K562 (cell line): ENCODE measurements at regions not wholly inside any gene's neighbourhood (a gene's known extent, or its start where the extent isn't known, plus 50 kb on each side); places are given as distances from the start of the nearest gene placed in this dataset.

Source experiments
- ATAC-seq: fragments of 200-7000 bp; cut with Tn5 transposase; 3 replicates; pipeline ENCODE4 v1.9.1; 2020; ENCODE audit warnings: moderate library complexity
- BruUV-seq: library from RNA; stranded (reverse); fragments of 400-500 nt; replicated peaks from 2 replicates; lab custom pipeline; 2021; lab: Mats Ljungman, UMichigan
- CTCF ChIA-PET: fragments of 300-600 bp; formaldehyde crosslinking; extraction: SDS; loops from one replicate; lab custom pipeline; 2021; ENCODE audit warnings: low intra/inter-chr PET ratio; lab: Yijun Ruan, JAX
- POLR2A ChIA-PET: fragments of 300-600, 350-650 bp; sonication (Branson Sonifier 250); formaldehyde crosslinking; extraction: SDS; loops from one replicate; lab custom pipeline; 2021; ENCODE audit warnings: antibody characterized with exemption, inconsistent platforms; lab: Yijun Ruan, JAX
- DNase-seq, 4 experiments: peaks; one replicate each; pipeline versions ENCODE4 v3.0.0 to v3.0.0-alpha.2; 2011 to 2018; ENCODE audit warnings: low spot score in 3 of 4, mixed read lengths in 3 of 4; ENCODE audit errors: extremely low read depth in 1 of 4
- FAIRE-seq: peaks from 2 replicates; lab custom pipeline; 2011; peaks lifted over from hg19 to GRCh38; lab: Jason Lieb, UNC
- H2AFZ ChIP-seq: 2 replicates; pipeline ENCODE4 v1.6.0; 2011; ENCODE audit warnings: low read depth, low read length, control low read depth, inconsistent platforms
- H3K27ac ChIP-seq: fragments of 200-600 bp; 3 replicates; pipeline ENCODE4 v1.8.0; 2011; ENCODE audit warnings: low read depth, mild to moderate bottlenecking, control low read depth, inconsistent platforms, low read length, moderate library complexity, mixed read lengths; ENCODE audit errors: extremely low read depth
- H3K27me3 ChIP-seq, 2 experiments: fragments of 300-600 bp in 1 of 2; 2 replicates in 1 of 2; 3 replicates in 1 of 2; pipeline versions ENCODE4 v1.6.0 to v1.8.0; 2011; ENCODE audit warnings: inconsistent platforms in 2 of 2, low read length in 2 of 2, mild to moderate bottlenecking in 1 of 2, mixed read lengths in 1 of 2, moderate library complexity in 1 of 2; ENCODE audit not compliant: control insufficient read depth in 2 of 2, insufficient read depth in 2 of 2
- H3K36me3 ChIP-seq: fragments of 300-600 bp; 3 replicates; pipeline ENCODE4 v1.8.0; 2011; ENCODE audit warnings: mild to moderate bottlenecking, low read length, inconsistent platforms; ENCODE audit not compliant: control insufficient read depth, insufficient read depth
- H3K4me1 ChIP-seq, 2 experiments: fragments of 200-600 bp in 1 of 2; replicated peaks in 1 of 2; 2 replicates in 1 of 2; 3 replicates in 1 of 2; pipeline versions ENCODE4 v1.5.1 to v1.8.0; 2011; ENCODE audit warnings: inconsistent platforms in 2 of 2, low read length in 2 of 2, mild to moderate bottlenecking in 1 of 2, mixed read lengths in 1 of 2, moderate library complexity in 1 of 2; ENCODE audit not compliant: control insufficient read depth in 2 of 2, insufficient read depth in 2 of 2
- H3K4me2 ChIP-seq: 2 replicates; pipeline ENCODE4 v1.6.1; 2011; ENCODE audit warnings: low read length, control low read depth, inconsistent platforms, mixed read lengths; ENCODE audit not compliant: insufficient read depth
- H3K4me3 ChIP-seq: fragments of 200-600 bp; sonication (generic), shearing (Covaris generic); 2 replicates; pipeline ENCODE4 v1.5.1; 2016; ENCODE audit warnings: control low read depth, inconsistent platforms
- H3K79me2 ChIP-seq: fragments of 200-600 bp; 3 replicates; pipeline ENCODE4 v1.8.0; 2011; ENCODE audit warnings: low read length, inconsistent platforms; ENCODE audit not compliant: control insufficient read depth, insufficient read depth
- H3K9ac ChIP-seq, 2 experiments: 2 replicates each; pipeline versions ENCODE4 v1.6.0 to v1.6.1; 2011; ENCODE audit warnings: low read depth in 2 of 2, low read length in 2 of 2, control low read depth in 1 of 2, inconsistent platforms in 1 of 2, mild to moderate bottlenecking in 1 of 2, mixed read lengths in 1 of 2; ENCODE audit not compliant: insufficient read depth in 1 of 2
- H3K9me1 ChIP-seq: one replicate; pipeline ENCODE4 v1.6.0; 2011; ENCODE audit warnings: inconsistent platforms, mild to moderate bottlenecking, low read length, moderate library complexity; ENCODE audit not compliant: control insufficient read depth, insufficient read depth
- H3K9me3 ChIP-seq: replicated peaks from 2 replicates; pipeline ENCODE4 v1.5.1; 2011; ENCODE audit warnings: low read depth, low read length, inconsistent platforms; ENCODE audit not compliant: control insufficient read depth, insufficient read depth
- H4K20me1 ChIP-seq: replicated peaks from 2 replicates; pipeline ENCODE4 v1.6.1; 2011; ENCODE audit warnings: low read length, inconsistent platforms, mixed read lengths; ENCODE audit not compliant: control insufficient read depth, insufficient read depth
- ATF1 ChIP-seq, 2 experiments: fragments of 450-650 bp in 1 of 2; IDR thresholded peaks; 2 replicates each; pipeline ENCODE4 v1.6.1; 2016; ENCODE audit warnings: missing compliant biosample characterization in 1 of 2, missing genetic modification characterization in 1 of 2
- BCOR ChIP-seq: fragments of 450-650 bp; IDR thresholded peaks from 2 replicates; pipeline ENCODE4 v1.6.1; 2016
- BHLHE40 ChIP-seq: IDR thresholded peaks from 2 replicates; pipeline ENCODE4 v1.6.1; 2011; ENCODE audit warnings: low read length, improper control_type of control experiment
- HNRNPK ChIP-seq: fragments of 200-400 bp; formaldehyde crosslinking; IDR thresholded peaks from one replicate; pipeline ENCODE4 v1.6.1; 2018; ENCODE audit warnings: mild to moderate bottlenecking, low read depth, low read length; ENCODE audit not compliant: poor library complexity, severe bottlenecking
- HNRNPUL1 ChIP-seq: fragments of 200-400 bp; formaldehyde crosslinking; IDR thresholded peaks from 2 replicates; pipeline ENCODE4 v1.6.1; 2017; ENCODE audit warnings: low read length
- JUND ChIP-seq, 2 experiments: IDR thresholded peaks; 2 replicates in 1 of 2; 3 replicates in 1 of 2; pipeline ENCODE4 v1.6.1; 2011; ENCODE audit warnings: borderline replicate concordance in 2 of 2, low read depth in 2 of 2, low read length in 2 of 2, improper control_type of control experiment in 1 of 2, missing biosample characterization in 1 of 2, missing genetic modification characterization in 1 of 2, missing genetic modification reagents in 1 of 2
- MAFG ChIP-seq: fragments of 450-650 bp; conservative IDR thresholded peaks from 2 replicates; pipeline ENCODE4 v1.6.1; 2016; ENCODE audit warnings: missing genetic modification characterization, missing compliant biosample characterization
- RHOXF2B ChIP-seq: fragments of 250-450 bp; sonication (Bioruptor Pico); conservative IDR thresholded peaks from 2 replicates; pipeline ENCODE4 v1.5.1; 2021
- SMC3 ChIP-seq: conservative IDR thresholded peaks from 2 replicates; pipeline ENCODE4 v1.6.1; 2011; ENCODE audit warnings: low read depth, low read length, improper control_type of control experiment; ENCODE audit not compliant: insufficient read depth
- ZNF778 ChIP-seq: fragments of 450-650 bp; formaldehyde crosslinking; IDR thresholded peaks from 2 replicates; pipeline ENCODE4 v1.4.0; 2020; ENCODE audit warnings: mild to moderate bottlenecking, moderate library complexity
- WGBS: fragments of 100-300 bp; shearing (Covaris generic); methylation state at CpG from one replicate; pipeline ENCODE4 v1.1.6; 2016; ENCODE audit warnings: low coverage, mixed read lengths; ENCODE audit not compliant: insufficient coverage; ENCODE audit errors: missing lambda C conversion rate; 5-methylcytosine and 5-hydroxymethylcytosine counted together
- in situ Hi-C: fragments of 300-500 bp; cut with MboI; formaldehyde crosslinking; loops from 4 replicates; pipeline ENCODE4 v1.15.0; 2018; ENCODE audit warnings: inconsistent platforms, mixed read lengths
- intact Hi-C: fragments of 100-400 bp; cut with micrococcal nuclease; formaldehyde crosslinking; loops from 2 replicates; pipeline ENCODE4 v1.14.2; 2022
- TF ChIP-seq, protein P1 (sequence below), 2 experiments: IDR thresholded peaks; 2 replicates each; pipeline ENCODE4 v1.6.1; 2011; ENCODE audit warnings: borderline replicate concordance in 1 of 2, control low read depth in 1 of 2, low read depth in 1 of 2, low read length in 1 of 2, mild to moderate bottlenecking in 1 of 2, mixed read lengths in 1 of 2, moderate library complexity in 1 of 2; ENCODE audit not compliant: insufficient read depth in 1 of 2, insufficient read length in 1 of 2, poor library complexity in 1 of 2, severe bottlenecking in 1 of 2; ENCODE audit errors: extremely low read depth in 1 of 2
- TF ChIP-seq, protein P2 (sequence below): sonication (generic); formaldehyde crosslinking; IDR thresholded peaks from 2 replicates; pipeline ENCODE4 v1.9.0; 2022; ENCODE audit warnings: mild to moderate bottlenecking, missing genetic modification reagents
- TF ChIP-seq, protein P3 (sequence below), 2 experiments: fragments of 450-650 bp; IDR thresholded peaks; 2 replicates each; pipeline ENCODE4 v1.6.1; 2016; ENCODE audit warnings: mild to moderate bottlenecking in 2 of 2, borderline replicate concordance in 1 of 2, low read depth in 1 of 2, moderate library complexity in 1 of 2

DNA sequence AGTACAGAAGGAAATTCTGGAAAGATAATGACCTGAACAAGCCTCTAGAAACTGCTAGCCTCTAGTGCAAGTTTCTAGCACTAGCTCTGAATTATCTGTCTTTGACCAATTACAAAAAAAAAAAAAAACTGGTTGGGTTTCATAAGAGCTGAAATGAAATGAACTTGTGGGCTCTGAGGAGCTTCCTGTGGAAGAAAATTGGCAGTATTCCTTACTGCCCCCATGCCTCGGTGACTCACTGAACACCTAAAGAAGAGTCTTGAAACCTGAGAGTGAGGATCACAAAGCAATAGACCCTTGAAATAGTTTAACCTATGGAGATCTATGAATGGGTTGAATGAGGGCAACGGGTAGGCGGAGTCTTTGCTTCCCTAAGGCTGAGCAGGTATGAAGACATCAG, 263.6 kb upstream of the RASA1 start:
- no peaks in the 10 kb centered on the region for H3K9me3 ChIP-seq
- H3K27me3 ChIP-seq, result no peaks in the 10 kb centered on the region
- in situ Hi-C loops, result no loop called here
- H3K9ac ChIP-seq, result no peak overlapping the region
- no peaks in the 10 kb centered on the region for H4K20me1 ChIP-seq
- H3K4me3 ChIP-seq, result no peak overlapping the region
- H3K27ac ChIP-seq, result no peak overlapping the region
- 0% methylated on average over 3 of the region's 3 CpGs for WGBS
- H3K4me1 ChIP-seq, result no peaks in the 10 kb centered on the region
- CTCF ChIA-PET, result no interaction called here
- ATAC-seq (no peak), FAIRE-seq (no peak), DNase-seq (no peak)
- BruUV-seq, result no TSS peak
- POLR2A ChIA-PET, result no interaction called here
- H3K9me1 ChIP-seq, result no peaks in the 10 kb centered on the region
- TF ChIP-seq BHLHE40 (no peak), BCOR (no peak), RHOXF2B (CRISPR knock-in tag) (no peak), JUND (IDR thresholded peaks at IDR 0.05; ENCODE audit: borderline replicate concordance, low read depth, low read length) (no peak), JUND (tag; IDR thresholded peaks at IDR 0.05; ENCODE audit: borderline replicate concordance, low read depth, low read length) (no peak), HNRNPUL1 (no peak), ATF1 (CRISPR knock-in tag; IDR thresholded peaks at IDR 0.05) (no peak), ATF1 (tag; IDR thresholded peaks at IDR 0.05) (no peak), SMC3 (no peak), ZNF778 (CRISPR knock-in tag) (no peak), HNRNPK (no peak), MAFG (no peak)
- TF ChIP-seq, protein P1, sequence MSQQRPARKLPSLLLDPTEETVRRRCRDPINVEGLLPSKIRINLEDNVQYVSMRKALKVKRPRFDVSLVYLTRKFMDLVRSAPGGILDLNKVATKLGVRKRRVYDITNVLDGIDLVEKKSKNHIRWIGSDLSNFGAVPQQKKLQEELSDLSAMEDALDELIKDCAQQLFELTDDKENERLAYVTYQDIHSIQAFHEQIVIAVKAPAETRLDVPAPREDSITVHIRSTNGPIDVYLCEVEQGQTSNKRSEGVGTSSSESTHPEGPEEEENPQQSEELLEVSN (IDR thresholded peaks at IDR 0.05; ENCODE audit: borderline replicate concordance in 1 of 2, extremely low read depth in 1 of 2, insufficient read depth in 1 of 2, insufficient read length in 1 of 2, low read depth in 1 of 2, low read length in 1 of 2, poor library complexity in 1 of 2, severe bottlenecking in 1 of 2), result no peak
- TF ChIP-seq, protein P2, sequence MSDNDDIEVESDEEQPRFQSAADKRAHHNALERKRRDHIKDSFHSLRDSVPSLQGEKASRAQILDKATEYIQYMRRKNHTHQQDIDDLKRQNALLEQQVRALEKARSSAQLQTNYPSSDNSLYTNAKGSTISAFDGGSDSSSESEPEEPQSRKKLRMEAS, result no peak
- TF ChIP-seq, protein P3, sequence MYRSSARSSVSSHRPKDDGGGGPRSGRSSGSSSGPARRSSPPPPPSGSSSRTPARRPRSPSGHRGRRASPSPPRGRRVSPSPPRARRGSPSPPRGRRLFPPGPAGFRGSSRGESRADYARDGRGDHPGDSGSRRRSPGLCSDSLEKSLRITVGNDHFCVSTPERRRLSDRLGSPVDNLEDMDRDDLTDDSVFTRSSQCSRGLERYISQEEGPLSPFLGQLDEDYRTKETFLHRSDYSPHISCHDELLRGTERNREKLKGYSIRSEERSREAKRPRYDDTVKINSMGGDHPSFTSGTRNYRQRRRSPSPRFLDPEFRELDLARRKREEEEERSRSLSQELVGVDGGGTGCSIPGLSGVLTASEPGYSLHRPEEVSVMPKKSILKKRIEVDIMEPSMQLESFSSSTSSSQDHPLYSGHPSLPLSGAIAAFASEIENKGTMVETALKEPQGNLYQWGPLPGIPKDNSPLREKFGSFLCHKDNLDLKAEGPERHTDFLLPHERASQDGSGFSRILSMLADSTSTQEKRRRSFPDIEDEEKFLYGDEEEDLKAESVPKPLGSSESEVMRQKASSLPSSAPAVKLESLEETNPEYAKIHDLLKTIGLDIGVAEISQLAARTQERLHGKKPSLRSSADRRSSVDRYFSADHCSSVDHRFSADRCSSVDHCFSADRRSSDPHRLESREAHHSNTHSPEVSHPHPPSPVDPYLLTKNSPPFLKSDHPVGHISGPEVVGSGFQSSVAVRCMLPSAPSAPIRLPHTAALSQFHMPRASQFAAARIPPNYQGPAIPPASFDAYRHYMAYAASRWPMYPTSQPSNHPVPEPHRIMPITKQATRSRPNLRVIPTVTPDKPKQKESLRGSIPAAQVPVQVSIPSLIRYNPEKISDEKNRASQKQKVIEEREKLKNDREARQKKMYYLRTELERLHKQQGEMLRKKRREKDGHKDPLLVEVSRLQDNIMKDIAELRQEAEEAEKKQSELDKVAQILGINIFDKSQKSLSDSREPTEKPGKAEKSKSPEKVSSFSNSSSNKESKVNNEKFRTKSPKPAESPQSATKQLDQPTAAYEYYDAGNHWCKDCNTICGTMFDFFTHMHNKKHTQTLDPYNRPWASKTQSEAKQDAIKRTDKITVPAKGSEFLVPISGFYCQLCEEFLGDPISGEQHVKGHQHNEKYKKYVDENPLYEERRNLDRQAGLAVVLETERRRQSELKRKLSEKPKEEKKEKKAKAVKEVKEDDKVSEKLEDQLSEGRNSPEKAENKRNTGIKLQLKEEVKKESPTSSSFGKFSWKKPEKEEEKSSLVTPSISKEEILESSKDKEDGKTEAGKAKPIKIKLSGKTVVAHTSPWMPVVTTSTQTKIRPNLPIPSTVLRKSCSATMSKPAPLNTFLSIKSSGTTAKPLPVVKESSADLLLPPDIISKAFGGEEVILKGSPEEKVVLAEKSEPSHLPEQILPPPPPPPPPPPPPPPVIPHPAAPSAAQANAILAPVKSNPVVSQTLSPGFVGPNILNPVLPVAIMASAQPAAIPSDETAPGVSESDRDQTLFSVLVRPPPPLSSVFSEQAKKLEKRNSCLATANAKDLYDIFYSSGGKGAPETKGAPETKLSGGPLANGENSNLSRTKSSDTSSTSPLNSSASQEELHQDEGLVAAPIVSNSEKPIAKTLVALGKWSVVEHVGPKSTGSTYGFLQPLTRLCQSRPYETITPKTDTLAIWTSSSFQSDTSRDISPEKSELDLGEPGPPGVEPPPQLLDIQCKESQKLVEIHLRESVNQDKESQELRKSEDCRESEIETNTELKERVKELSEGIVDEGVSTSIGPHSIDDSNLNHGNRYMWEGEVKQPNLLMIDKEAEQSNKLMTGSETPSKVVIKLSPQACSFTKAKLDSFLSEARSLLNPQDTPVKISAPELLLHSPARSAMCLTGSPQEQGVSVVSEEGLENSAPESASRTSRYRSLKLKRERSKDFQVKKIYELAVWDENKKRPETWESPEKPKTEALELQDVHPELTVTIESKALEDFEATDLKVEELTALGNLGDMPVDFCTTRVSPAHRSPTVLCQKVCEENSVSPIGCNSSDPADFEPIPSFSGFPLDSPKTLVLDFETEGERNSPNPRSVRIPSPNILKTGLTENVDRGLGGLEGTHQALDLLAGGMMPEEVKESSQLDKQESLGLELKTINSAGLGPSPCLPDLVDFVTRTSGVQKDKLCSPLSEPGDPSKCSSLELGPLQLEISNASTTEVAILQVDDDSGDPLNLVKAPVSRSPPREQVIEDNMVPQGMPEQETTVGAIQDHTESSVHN (IDR thresholded peaks at IDR 0.05; ENCODE audit: borderline replicate concordance in 1 of 2, low read depth in 1 of 2), result no peak
- TF ChIP-seq, all 486 proteins: peak for 0
- Histone ChIP-seq H3K4me2 (no peak overlapping the region), H2AFZ (no peak overlapping the region), H3K36me3 (no peaks in the 10 kb centered on the region), H3K79me2 (no peaks in the 10 kb centered on the region)
- intact Hi-C loops, result no loop called here
